Anterior cingulate cortex (tissue), 58 donors: ENCODE measurements at regions not wholly inside any gene's neighbourhood (a gene's known extent, or its start where the extent isn't known, plus 50 kb on each side); places are given as distances from the start of the nearest gene placed in this dataset.
A peak's percentile ranks its signal among the peaks of the same experiment; 100 is the strongest.

Experiments used
- DNase-seq, 58 donors: peaks; one replicate each; lab custom pipeline; 2025; lab: John Stamatoyannopoulos, UW

- peak in 2 of 58 donors; percentile 6 to 29 for DNase-seq
These were observed 1519.9 kb upstream of the MIR17HG start for GRCh38 chr13:89827552-89827951.

DNA sequence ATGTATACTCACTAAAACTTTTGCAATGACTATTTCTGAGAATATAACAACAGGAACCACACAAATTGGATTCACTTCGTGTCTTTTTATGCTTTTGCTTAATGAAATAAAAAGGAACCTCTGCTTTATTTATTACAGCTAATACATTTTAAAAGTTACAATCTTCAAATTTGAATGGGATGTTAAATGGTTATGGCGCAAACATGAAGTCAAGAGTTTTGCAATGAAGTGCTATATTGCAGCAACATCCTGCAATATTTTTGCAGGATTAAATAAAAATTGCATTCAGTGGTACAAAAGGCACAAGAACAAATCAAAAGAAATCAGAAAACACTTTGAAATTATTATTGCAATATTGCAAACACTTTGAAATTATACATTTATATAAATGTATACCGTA lies 1519.0 kb upstream of the MIR17HG start:
- DNase-seq: no peak

DNA sequence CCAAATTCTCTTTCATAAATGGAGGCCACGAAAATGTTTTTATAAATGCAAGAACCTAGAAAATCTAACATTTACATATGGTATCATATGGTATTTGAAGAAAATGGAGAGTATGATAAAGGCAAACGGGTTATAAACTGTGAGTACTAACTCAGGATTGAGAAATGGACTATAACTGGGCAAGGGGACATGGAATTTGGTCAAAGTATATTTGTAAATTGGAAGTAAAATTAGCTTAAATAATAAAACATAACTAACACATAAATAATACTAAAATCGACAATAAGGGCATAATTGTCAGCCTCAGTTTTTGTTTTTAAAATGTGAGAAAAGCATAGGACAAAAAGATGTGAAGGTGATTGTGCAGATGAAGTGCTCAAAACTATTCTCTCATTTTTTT lies 1516.3 kb upstream of the MIR17HG start:
- DNase-seq: no peak

DNA sequence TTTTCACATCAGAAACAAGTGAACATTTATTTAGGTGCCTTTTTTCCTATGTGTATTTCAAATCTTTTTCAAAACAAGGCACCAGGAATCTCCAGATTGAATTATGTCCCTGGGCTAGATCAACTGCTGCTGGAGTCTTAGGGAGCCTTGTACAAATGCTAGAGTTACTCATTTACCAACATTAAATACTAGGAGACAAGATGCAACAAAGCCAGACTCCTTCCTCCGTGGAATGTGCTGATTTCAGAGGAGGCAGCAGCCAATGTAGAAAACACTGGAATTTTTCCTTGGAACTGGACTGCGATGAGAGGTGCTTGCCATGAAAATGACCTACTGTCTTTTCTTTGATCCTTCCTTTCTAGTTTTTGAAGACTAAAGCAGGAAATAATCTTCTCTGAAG lies 1514.7 kb upstream of the MIR17HG start:
- DNase-seq: no peak

DNA sequence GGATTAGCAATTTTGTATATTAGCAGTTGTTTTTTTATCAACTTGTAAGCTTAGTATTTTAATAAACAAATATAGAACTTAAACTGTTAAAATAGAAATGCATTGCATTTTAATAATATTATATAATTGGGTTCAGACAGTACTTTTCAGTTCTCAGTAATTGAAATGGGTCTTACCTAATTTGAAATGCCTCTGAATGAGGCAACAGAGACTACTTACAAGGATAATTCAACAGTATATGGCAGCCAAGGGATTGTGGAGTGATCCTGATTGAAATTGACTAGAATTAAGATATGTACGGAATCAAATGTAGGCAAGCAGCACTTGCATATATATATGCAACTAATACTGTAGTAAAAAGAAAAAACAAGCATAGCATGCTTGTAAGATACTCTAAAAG lies 1503.9 kb upstream of the MIR17HG start:
- DNase-seq: no peak

DNA sequence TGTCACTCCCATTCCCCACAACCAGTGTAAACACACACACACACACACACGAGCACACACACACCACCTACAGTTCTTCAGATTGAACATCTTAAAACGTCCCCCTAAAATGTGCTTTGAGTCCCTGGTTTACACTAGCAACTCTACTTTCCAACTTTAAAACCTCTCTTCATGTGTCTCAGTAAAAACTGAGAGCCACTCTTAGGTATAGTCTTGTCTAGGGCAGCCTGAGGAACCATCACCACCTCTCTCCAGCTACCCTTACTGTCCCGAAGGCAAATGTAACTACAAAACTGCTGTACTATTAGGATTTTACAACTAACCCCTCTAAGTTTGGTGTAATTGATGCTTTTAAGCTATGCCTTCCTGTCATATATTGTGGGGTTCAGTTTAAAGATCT lies 1501.6 kb upstream of the MIR17HG start:
- DNase-seq: no peak

DNA sequence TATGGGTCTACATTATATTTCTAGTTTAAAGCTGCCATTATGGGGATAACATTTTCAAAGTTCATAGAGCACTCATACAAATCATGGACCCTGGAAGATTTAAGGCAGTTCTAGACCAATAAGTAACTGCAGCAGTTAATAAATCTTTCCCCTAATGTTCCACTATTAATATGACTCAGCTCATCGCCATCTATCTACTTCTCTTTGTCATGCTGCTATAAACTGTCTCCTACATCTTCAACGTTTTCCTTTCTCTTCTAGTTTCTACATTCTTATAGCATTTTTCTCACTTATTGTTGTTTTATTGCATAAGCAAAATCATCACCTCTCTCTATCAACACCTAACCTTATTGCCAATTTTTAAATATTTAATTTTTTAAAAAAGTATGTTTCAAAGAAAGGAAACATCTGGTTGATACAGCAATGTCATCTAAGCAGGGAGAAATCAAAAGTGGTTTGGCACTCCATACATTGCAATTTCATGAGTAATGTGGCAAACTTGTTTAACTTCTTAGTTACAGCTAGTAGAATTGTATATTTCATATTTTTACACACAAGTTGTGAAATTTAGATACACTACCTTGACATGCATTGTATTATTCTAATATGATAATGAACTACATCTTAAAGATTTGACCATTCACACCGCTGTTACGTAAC lies 1500.4 kb upstream of the MIR17HG start:
- no peak for DNase-seq

DNA sequence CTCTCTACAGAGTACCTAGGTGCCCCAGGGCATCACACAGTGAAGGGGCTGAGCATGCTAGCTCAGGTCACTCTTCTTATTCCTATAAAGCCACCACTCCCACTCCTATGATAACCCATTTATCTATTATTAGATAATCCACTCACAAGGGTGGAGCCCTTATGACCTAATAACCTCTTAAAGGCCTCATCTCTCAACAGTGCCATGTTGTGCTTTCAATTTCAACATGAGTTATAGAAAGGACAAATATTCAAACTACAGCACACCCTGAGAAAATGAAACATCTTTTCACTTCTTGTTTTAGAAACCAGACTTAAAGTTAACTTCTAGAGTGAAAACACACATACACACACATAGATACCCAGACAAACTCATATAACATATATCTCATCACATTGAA lies 1494.9 kb upstream of the MIR17HG start:
- no peak for DNase-seq

DNA sequence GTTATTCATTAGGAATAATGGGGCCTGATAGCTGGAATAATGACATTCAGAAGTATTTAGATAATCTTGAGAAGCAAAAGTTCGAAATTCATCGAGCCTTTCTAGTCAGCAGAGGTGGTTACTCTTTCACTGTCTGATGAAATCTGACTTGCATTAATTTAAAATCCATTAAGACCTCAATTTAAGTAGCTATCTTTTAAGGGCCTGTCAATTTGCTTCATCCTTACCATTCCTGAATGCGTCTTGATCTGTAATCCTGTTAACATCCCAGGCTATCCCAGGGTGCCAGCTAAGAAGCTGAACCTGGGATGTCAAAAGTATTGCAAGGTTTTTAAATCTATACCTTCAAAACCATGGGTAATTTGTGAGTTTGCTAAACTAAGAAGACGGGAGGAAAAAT lies 1491.0 kb upstream of the MIR17HG start:
- no peak for DNase-seq

DNA sequence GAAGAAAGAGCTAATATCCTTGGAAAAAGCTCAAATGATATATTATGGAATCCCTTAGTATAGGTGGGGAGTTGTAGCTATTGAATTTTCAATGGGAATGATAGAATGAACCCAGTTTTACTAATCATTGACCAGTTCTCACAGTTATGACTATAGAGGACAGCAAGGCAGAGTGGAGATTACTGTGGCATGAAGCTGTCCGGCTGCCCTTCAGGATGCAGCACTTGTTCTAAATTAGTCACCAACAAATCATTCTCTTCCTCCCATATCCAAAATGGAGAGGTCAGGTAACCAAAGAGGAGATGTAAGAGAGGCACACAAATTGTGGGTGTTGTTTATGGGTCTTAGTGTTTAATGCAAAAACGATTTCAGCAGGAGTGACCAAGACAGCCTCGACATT lies 1490.0 kb upstream of the MIR17HG start:
- DNase-seq: no peak

DNA sequence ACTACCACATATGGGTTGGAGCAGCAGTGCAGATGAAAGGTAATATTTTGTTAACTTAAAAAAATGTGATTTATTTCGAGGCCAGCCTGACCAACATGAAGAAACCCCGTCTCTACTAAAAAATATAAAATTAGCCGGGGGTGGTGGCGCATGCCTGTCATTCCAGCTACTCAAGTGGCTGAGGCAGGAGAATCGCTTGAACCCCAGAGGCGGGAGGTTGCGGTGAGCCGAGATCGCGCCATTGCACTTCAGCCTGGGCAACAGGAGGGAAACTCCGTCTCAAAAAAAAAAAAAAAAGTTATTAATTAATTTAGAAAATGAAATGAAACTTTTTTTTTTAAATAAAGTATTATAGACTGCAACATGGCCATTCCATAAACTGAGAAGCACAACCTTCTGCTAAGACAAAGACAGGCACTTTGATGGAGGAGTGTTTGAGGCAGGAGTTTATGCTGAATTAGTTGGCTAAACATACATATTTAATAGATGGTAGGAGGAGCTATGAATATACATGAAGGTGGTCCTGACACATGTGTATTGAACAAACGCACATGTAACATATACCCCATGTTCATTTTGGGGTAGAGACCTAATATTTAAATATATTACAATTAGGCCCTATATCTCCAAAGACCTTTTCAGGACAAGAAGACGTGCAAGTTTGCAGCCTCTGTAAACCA lies 1485.3 kb upstream of the MIR17HG start:
- no peak for DNase-seq

DNA sequence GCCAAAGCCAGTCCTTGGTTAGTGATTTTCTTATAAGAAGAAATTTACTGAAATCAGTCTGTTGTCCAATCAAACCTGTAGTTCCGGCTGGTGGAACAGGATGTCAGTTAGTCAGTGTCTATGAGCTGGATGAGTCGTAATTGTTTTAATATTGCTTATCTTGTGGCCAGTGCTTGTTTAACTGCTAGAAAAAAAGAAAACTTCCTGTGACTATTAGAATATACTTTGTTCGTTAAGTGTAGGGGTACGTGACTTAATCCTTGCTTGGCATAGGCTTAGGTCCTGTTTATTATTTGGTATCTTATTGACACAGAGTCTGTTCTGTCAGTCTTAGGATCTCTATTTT lies 1484.8 kb upstream of the MIR17HG start:
- DNase-seq: no peak

DNA sequence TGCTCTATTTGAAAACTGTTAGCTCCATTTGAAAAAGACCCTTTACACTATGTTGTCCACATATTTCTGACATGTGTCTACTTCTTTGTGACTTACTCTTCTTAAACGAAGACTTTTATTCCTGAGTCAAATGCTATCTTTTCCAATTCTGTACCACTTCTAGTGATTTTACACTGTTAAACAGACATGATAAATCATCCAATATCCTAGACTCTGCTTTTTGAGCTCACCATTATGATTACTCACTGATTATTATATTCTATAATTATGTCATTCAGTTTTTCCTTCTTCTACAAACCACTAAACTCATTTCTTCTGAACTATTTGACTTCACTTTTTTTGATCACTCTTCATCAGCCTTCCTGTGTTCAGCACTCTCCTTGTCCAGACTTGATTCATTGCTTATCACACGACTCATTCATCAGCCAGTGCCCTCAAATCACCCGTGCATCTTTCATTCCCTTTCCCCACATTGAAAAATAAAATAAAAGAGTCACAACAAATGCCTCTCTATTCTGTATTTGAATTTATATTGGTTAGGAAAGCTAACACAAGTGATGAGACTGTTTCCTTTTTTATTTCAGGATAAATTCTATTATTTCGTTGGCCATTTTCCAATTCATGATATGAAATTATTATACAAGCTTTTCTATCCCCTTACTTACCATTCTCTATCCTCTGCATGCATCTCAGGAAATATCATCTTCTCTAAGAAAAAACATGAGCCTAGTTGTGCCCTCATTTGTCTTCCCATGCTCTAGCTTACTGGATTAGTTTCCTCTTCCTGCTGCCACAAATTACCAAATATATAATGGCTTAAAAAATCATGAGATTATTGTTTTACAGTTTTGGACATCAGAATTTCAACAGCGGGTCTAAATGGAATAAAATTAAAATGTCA lies 1482.1 kb upstream of the MIR17HG start:
- DNase-seq: no peak

DNA sequence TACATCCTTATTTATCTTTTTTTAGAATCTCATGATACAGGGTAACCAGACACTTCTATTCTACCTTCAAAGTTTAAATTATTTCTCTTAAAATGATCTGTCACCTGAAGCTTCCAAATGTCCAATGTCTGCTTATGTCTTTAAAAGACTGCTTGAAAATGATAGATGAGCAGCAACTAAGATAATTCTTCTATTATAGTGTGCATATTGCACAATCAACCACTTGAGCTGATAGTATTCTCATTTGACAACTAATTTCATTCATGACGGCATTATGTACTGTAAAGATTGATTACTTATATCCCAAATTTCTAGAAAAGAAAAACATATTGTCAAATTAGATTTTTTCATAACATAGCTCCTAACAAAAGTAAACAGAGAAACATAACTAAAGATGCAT lies 1478.2 kb upstream of the MIR17HG start:
- no peak for DNase-seq

DNA sequence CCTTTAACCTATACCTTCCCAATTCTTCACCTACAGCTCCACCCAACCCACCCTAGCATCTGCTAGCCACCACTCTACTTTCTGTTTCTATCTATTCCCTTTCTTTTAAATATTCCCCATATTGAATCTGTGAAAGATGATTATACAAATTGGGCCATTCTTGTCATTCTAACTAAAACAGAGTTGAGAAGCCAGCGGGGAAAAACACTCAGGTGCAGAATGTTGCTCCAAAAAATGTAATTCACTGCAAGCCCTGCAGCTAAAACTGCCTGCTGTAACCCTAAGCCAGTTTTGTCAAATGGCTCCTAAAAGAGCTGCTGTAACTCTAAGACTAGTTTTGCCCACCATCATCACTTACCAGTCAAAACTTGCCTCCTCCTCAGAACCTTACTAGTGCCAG lies 1468.6 kb upstream of the MIR17HG start:
- no peak for DNase-seq

DNA sequence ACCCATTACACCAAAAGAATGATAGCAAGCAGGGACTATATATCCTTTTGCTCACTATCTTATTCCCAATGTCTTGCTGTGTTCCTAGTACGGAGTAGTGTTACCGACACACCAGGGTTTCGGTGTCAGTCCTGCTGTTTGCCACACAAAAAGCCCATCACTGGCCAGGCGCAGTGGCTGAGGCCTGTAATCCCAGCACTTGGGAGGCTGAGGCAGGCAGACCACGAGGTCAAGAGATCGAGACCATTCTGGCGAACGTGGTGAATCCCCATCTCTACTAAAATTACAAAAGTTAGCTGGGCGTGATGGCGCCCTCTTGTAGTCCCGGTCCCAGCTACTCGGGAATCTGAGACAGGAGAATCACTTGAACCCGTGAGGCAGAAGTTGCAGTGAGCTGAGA lies 1467.3 kb upstream of the MIR17HG start:
- no peak for DNase-seq

GRCh38 chr13:89883893-89884448 lies 1463.5 kb upstream of the MIR17HG start:
- no peak for DNase-seq

DNA sequence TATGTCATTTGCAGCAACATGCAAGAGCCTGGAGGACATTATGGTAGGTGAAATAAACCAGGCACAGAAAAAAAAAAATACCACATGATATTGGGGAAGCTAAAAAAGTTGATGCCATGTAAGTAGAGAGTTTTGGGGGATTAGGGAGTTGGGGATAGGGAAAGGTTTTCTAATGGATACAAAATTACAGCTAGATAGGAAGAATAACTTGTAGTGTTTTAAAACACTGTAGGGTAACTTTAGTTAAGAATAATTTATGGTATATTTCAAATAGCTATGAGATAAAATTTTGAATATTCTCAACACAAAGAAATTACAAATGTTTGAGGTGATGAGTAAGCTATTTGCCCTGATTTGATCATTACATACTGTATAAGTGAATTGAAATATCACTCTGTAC lies 1456.7 kb upstream of the MIR17HG start:
- DNase-seq: no peak

- DNase-seq: no peak
These were observed 1456.1 kb upstream of the MIR17HG start for GRCh38 chr13:89891416-89891815.

DNA sequence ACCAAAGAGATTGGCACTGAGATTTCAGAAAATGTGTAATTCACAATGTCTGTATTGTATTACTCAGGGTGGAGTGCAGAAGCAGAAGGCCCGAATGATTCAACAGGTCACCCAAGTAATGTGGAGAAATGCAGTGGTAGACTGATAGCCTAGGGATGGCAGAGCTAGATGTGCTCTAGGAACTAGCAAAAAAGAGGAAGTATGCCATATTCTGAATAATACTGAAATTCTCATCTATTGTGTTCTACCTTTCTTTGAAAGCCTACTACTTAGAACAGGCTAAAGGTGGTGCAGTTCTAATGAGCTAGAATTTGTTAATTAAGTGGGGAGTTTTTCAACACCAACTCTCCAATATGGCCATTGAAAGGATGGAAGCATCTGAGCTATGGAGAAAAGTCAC lies 1449.8 kb upstream of the MIR17HG start:
- no peak for DNase-seq
